ENCODE measurements at regions not wholly inside any gene's neighbourhood (a gene's known extent, or its start where the extent isn't known, plus 50 kb on each side); places are given as distances from the start of the nearest gene placed in this dataset.

DNA sequence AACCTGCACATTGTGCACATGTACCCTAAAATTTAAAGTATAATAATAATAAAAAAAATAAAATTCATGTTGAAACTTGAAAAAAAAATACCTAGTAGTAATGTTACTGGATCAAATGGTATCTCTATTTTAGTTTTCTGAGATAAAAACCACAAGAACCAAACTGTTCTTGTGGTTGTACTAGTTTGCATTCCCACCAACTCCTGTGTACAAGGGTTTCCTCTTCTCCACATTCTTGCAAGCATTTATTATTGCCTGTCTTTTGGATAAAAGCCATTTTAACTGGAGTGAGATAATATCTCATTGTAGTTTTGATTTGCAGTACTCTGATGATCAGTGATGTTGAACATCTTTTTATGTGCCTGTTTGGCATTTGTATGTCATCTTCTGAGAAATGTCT is 177.7 kb downstream of the KIF20B start:
- H3K27me3 ChIP-seq: no peaks in the 10 kb centered on the region
- intact Hi-C loops (cut with DNase I; ENCODE audit: low total_unique reads): no loop called here
- no peak overlapping the region for H3K27ac ChIP-seq
- no peak overlapping the region for H3K4me3 ChIP-seq
- TF ChIP-seq, protein P1, sequence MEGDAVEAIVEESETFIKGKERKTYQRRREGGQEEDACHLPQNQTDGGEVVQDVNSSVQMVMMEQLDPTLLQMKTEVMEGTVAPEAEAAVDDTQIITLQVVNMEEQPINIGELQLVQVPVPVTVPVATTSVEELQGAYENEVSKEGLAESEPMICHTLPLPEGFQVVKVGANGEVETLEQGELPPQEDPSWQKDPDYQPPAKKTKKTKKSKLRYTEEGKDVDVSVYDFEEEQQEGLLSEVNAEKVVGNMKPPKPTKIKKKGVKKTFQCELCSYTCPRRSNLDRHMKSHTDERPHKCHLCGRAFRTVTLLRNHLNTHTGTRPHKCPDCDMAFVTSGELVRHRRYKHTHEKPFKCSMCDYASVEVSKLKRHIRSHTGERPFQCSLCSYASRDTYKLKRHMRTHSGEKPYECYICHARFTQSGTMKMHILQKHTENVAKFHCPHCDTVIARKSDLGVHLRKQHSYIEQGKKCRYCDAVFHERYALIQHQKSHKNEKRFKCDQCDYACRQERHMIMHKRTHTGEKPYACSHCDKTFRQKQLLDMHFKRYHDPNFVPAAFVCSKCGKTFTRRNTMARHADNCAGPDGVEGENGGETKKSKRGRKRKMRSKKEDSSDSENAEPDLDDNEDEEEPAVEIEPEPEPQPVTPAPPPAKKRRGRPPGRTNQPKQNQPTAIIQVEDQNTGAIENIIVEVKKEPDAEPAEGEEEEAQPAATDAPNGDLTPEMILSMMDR (IDR thresholded peaks at IDR 0.05): no peak
- no peak for TF ChIP-seq POLR2A (IDR thresholded peaks at IDR 0.05)
- no peaks in the 10 kb centered on the region for H3K4me1 ChIP-seq
- H3K36me3 ChIP-seq: no peaks in the 10 kb centered on the region
- DNase-seq: no peak
- H3K9me3 ChIP-seq: no peaks in the 10 kb centered on the region

DNA sequence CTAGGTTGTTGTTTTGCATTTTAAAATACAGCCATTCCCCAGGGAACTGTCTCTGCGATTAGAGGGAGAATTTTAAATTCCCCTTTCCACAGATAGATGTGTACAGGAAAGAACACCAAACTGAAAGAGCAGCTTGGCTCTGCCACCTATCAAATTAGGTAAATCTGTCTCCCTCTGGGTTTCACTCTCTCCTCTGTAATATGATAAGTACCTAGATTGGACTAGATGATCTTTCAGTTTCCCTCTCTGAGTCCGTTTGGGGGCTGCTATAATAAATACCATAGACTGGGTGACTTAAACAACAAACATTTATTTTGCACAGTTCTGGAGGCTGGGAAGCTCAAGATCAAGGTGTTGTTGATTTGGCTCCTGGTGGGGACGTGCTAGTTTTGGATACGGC is 186.0 kb downstream of the KIF20B start:
- Histone ChIP-seq H3K36me3 (no peaks in the 10 kb centered on the region), H3K4me1 (no peaks in the 10 kb centered on the region), H3K4me3 (no peak overlapping the region), H3K27ac (no peak overlapping the region), H3K27me3 (no peaks in the 10 kb centered on the region), H3K9me3 (no peaks in the 10 kb centered on the region)
- intact Hi-C loops (cut with DNase I; ENCODE audit: low total_unique reads): no loop called here
- TF ChIP-seq, protein P1 (IDR thresholded peaks at IDR 0.05): no peak
- TF ChIP-seq POLR2A (IDR thresholded peaks at IDR 0.05): no peak
- DNase-seq: no peak

DNA sequence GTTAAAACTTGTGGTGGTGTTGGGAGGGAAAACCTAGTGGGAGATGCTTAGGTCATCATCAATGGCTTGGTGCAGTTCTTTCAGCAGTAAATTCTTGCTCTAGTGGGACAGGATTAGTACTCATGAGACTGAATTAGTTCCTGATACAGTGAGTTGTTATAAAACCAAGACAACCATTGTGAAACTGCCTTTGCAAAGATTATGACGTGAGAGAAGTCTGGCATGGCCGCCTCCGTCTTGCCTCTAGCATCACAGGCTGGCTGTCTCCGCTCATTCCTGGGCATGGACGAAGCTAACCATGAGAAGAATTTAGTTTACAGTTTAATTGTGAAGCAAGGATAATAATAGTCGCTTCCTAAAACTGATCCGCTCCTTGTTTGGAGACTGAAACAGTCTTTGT is 186.4 kb downstream of the KIF20B start:
- Histone ChIP-seq H3K4me1 (no peaks in the 10 kb centered on the region), H3K9me3 (no peaks in the 10 kb centered on the region), H3K27me3 (no peaks in the 10 kb centered on the region), H3K4me3 (no peak overlapping the region), H3K27ac (no peak overlapping the region), H3K36me3 (no peaks in the 10 kb centered on the region)
- intact Hi-C loops (cut with DNase I; ENCODE audit: low total_unique reads): no loop called here
- DNase-seq: no peak
- TF ChIP-seq, protein P1 (IDR thresholded peaks at IDR 0.05): no peak
- no peak for TF ChIP-seq POLR2A (IDR thresholded peaks at IDR 0.05)

DNA sequence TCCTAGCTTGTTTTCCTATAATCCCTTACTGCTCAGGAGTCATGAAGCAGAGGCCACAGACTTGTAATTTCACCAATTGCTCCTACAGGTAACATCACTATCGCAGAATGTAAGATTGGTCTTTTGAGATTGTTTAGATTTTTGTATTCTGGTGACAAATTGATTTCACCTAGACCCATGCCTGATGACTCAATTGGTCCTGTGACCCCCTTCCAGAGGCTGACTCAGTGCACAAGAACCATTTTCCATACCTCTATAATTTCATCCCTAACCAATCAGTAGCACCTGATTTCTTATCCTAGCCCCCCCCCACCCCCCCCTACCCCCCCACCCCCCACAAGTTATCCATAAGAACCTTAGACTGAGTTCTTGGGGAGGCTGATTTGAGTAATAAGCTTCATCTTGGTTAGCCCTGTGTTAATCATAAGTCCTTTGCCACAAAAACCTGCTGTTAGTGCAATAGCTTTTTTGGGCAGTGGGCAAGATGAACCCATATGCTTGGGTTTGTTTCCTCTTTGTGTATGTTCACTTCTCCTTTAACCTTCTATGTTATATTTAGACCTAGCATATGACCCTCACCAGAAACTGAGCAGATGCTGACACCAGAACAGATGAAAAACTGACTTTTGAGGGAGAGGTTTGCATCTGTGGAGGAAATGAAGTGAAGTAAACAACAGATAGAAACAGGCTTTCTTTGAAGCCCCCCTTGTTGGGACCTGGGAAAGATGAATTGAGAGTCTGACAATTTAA is 187.1 kb downstream of the KIF20B start:
- no peaks in the 10 kb centered on the region for H3K36me3 ChIP-seq
- intact Hi-C loops (cut with DNase I; ENCODE audit: low total_unique reads): no loop called here
- no peaks in the 10 kb centered on the region for H3K27me3 ChIP-seq
- no peak overlapping the region for H3K4me3 ChIP-seq
- DNase-seq: no peak
- TF ChIP-seq POLR2A (IDR thresholded peaks at IDR 0.05): no peak
- TF ChIP-seq, protein P1 (IDR thresholded peaks at IDR 0.05): no peak
- H3K4me1 ChIP-seq: no peaks in the 10 kb centered on the region
- H3K27ac ChIP-seq: no peak overlapping the region
- H3K9me3 ChIP-seq: no peaks in the 10 kb centered on the region

DNA sequence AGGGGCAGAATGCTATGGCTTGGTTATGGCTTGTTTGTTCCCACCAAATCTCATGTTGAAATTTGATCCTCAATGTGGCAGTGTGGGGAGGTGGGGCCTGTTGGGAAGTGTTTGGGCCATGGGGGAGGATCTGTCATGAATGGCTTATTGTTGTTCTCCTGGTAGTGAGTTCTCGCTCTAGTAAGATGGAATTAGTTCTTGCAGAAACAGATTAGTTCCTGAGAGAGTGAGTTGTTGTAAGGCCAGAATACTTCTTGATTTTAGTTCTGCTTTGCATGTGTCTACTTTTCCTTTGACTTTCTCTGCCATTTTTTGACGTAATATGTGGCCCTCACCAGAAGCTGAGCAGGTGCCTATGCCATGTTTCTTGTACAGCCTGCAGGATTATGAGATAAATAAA is 188.2 kb downstream of the KIF20B start:
- Histone ChIP-seq H3K4me3 (no peak overlapping the region), H3K27me3 (no peaks in the 10 kb centered on the region), H3K36me3 (no peaks in the 10 kb centered on the region), H3K9me3 (no peaks in the 10 kb centered on the region), H3K27ac (no peak overlapping the region), H3K4me1 (no peaks in the 10 kb centered on the region)
- intact Hi-C loops (cut with DNase I; ENCODE audit: low total_unique reads): no loop called here
- no peak for DNase-seq
- no peak for TF ChIP-seq POLR2A (IDR thresholded peaks at IDR 0.05)
- TF ChIP-seq, protein P1 (IDR thresholded peaks at IDR 0.05): no peak
